GM18909 (cell line): ENCODE measurements at regions not wholly inside any gene's neighbourhood (a gene's known extent, or its start where the extent isn't known, plus 50 kb on each side); places are given as distances from the start of the nearest gene placed in this dataset.
"Not testable (repeated sequence)": the region's sequence is repeated elsewhere in the genome, so short reads cannot be mapped to it uniquely, and the experiment has no call there.

Experiments used
- ATAC-seq: cut with Tn5 transposase; IDR thresholded peaks from one replicate; pipeline ENCODE4 v1.9.1; 2021; ENCODE audit warnings: mild to moderate bottlenecking; ENCODE audit not compliant: unreplicated experiment, poor library complexity

DNA sequence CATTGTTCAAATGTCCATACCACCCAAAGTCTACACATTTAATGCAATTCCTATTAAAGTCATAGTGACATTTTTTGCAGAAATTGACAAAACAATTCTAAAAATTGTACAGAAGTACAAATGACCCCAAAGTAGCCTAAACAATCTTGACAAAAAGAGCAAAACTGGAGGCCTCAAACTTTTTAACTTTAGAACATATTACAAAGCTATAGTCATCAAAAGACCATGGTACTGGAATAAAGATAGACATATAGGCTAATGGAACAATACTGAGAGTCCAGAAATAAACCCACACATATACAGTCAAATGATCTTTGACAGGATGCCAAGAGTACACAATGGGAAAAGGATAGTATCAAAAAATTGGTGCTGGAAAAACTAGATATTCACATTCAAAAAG lies 213.2 kb upstream of the SAMSN1 start:
- ATAC-seq, result no peak

DNA sequence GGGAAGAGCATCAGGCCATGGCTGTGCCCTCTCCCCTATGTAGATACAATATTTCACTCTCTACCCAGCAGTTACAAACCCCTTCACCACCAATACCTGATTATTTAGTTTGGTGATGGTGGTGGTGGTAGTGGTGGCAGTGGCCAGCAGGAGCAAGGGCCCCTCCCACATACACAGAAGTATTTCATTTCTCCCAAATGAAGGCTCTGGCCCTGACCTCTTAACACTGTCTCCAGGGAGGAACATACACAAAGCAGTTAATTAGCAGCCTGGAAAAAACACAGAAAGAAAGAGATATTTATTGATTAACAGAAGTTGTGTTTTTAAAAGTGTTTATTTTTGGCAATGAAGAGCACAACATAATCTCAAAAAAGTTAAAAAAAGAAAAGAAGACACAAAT lies 212.7 kb upstream of the SAMSN1 start:
- no peak for ATAC-seq

DNA sequence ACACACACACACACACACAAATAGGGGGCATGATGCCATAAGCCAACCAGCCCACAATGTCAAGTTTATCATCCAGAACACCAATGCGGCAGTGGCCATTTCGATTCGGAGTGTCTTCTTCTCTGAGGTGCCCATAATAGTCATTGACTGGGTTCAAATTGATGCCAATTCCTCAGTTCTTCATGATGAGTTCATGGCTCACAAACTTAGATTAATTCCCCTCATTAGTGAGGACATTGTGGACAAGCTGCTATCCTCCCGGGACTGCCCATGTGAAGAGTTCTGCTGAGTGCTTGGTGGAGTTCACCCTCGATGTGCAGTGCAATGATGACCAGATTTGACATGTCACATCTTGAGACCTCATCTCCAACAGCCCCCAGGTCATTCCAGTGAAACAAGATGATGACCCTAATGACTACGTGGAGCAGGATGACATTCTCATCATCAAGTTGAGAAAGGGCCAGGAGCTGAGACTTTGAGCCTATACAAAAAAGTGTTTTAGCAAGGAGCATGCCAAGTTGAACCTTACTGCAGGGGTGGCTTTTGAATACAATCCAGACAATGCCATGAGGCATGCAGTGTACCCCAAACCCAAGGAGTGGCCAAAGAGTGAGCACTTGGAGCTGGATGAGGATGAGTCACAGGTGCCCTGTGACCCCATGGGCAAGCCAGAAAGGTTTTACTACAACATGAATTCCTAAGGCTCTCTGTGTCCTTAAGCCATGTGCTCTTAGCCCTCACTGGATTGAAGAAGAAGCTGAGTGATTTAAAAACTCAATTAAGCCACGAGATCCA lies 211.6 kb upstream of the SAMSN1 start:
- no peak for ATAC-seq

DNA sequence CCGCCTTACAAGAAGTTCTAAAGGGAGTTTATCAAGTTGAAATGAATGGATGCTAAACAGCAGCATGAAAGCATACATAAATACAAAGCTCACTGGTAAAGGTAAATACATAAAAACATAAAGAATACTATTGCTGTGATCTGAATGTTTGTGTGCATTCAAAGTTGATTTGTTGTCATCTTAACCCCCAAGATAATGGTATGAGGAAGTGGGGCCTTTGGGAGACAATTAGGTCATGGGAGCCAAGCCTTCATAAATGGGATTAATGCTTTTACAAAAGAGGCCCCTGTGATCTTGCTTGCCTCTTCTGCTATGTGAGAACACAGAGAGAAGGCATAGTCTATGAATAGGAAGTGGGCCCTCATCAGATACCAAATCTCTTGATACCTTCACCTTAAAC lies 209.0 kb upstream of the SAMSN1 start:
- ATAC-seq, result no peak

DNA sequence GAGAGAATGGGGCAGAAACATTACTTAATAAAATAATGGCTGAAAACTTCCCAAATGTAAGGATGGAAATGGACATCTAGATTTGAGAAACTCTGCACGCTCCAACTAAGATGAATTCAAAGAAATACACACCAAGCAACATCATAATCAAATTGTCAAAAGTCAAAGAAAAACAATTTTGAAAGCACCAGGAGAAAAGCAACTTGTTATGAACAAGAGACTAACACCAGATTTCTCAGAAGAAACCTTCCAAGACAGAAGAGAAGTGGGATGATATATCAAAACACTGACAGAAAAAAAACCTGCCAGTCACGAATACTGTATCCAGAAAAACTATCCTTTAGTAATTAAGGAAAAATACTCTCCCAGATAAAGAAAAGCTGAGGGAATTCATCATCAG lies 208.6 kb upstream of the SAMSN1 start:
- no peak for ATAC-seq

DNA sequence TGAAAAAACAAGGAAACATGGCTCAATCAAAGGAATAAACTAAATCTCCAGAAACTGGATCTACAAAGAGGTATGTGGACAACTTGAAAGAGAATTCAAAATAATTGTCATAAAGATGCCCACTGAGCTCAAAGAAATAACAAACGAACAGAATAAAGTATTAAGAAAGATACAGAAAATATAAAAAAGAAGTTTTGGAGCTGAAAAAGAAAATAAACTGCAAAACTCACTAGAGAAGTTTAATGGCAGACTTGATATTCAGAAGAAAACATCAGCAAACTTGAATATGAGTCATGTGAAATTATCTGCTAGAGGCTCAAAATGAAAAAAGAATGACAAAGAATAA lies 208.1 kb upstream of the SAMSN1 start:
- ATAC-seq, result no peak

DNA sequence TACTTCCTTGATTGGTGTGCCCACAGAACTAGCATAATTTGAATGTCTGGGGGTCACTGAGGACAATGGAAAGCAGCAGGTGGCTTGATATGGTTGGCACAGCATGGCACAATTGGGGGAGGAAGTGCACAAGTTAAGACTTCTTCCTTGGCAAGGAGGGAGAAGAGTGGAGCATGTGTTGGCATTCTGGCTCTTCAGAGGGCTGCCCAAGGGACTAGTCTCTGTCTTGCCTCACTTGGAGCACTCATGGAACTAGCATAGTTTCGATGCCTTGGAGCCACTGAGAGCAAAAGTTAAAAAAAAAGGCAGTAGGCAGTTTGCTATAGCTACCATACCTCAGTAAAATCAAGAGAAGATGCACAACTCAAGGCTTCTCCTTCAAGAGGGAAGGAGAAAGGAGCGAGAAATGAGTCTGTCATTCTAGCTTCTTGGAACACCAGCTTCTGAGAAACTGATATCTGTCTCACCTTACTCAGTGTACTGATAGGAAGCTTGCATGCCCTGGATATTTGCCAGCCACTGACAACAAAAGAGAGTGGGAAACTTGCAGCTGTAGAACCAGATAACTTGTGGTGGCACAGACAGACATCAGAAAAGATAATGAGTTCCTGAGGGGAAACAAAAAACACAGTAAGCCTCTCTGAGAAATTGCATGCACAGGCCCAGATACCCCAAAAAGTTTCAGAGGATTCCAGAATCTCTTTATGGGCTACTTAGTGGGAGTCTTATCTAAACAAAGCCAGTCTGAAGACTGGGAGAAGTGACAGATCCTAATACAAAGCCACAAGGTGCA lies 207.5 kb upstream of the SAMSN1 start:
- ATAC-seq, result no peak

DNA sequence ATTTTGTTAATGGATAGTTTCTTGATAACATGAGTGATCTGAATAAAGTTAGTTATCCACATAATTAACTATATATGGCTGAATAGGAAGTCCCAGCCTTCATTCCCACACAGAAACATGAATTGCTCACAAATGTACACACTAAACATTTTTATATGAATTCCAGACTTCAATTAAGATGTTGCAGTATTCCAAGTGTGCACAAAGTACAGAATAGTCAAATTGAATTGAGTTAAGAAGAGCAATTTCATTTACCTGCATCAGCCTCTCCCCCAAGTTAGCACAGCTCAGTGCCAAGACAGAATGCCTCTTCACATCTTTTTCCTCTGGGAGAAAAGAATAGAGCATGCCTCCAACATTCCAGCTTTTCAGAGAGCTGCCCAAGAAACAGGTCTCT lies 207.0 kb upstream of the SAMSN1 start:
- ATAC-seq, result no peak

DNA sequence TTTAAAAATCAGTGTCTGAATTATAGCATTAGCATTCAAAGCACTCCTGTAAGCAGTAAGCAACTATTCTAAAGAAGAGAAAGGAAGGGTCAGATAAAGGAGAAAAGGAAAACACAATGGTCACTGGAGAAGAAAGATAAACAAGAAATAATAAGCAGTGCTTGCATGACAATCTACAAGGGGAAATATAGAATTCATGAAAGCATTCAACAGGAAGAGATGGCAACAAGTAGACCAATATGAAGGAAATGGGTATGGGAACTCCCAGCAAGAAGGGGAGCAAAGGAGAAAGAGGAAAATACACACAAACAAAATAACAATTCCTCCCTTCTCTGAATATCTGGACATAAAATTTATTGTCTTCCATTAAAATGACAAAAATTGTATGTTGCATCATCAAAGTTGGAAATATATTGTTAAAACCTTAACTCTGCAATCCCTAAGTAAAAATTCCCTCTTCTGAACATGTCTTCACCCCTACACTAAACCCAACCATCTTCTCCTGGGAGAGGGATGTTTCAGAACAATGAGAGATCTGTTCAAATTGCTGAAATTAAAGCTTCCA lies 206.3 kb upstream of the SAMSN1 start:
- no peak for ATAC-seq

DNA sequence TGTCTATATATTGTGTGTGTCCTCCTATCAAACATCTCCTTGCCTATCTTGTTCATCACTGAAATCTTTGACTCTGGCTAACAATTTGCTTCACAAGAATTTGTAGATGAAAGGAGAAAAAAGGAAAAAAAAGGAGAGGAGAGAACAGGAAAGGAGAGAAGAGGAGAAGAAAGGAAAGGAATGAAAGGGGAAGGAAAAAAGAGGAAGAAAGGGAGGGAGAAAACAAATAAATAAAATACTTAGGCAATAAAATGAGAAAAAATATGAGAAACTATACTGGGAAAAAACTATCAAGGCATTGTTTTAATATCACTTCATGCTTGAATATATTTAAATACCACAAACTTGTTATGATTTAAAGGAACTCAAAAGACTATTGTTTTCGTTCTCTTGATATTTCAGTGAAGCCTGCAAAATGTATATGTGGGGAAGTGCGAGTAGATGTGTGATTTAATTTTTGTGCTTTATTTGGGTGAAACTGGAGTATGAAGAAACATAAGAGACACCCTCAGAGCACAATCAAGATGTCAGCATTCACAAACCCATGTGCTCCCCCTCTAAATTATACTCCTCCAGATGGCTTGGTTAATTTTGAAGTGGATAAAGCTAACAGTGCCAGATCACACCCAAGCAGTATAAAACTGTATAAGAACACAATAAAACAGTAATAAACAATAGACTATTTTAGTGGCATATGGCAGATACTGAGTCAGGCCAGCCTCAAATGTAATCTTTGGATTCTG lies 205.7 kb upstream of the SAMSN1 start:
- no peak for ATAC-seq

DNA sequence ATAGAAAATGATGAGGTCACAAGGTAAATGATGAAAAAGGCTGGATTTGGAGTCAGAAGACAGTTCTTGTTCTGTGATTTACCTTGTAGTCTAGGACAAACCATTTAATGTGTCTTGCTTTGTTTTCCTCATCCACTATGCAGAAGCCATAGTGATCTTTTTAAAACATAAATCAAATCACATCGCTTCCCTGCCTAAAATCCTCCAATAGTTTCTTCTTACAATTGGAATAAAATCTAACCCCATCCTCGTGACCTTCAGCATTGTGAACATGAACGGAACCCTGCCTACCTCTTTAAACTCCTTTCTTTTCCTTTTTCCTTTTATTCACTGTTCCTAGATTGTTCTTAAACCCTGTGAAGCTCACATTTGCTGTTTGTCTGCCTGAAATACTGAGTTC lies 204.9 kb upstream of the SAMSN1 start:
- no peak for ATAC-seq

DNA sequence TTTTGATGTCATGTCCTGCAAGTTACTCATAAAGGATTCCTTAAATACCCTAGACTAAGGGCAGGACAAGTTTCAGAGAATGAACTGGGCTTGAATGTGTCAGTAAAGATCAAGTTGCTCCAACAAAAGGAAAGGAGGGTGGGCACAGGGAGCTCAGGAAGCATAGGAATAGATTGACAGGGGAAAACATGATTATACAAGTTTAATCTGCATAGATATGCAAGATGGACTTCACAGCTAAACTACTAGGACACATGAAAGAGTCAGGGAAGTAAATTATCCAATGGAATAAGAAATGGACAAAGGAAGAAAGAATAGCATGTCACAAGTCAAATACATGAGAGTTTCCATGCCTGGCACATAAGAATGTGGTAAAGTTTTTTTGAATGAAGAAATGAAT lies 203.9 kb upstream of the SAMSN1 start:
- ATAC-seq, result no peak

DNA sequence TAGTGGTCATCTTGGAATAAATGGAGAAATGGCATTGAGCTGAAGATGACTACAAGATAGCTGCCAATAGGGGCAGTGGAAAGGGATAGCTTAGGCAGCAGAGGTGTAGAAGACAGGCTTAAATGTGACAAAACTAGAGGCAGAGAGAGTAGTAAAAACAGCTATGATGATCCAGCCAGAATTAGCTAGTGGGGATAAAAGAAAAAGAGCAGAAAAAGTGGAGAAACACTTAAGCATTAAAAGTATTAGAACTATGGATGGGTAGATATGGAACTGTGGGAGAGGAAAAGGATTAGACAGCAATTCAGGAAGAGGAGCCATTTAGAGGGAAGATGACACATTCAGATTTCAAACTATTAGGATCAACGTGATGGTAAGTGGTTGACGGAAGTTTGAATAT lies 202.5 kb upstream of the SAMSN1 start:
- ATAC-seq, result no peak

DNA sequence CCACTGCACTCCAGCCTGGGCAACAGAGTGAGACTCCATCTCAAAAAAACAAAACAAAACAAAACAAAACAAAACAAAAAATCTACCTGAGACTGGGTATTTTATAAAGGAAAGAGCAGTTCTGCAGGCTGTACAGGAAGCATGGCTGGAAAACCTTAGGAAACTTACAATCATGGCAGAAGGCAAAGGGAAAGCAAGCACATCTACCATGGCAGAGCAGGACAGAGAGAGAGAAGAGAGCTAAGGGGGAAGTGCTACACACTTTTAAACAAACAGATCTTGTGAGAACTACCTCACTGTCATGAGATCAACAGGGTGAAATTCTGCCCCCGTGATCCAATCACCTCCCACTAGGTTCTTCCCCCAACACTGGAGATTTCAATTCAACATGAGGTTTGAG lies 198.3 kb upstream of the SAMSN1 start:
- ATAC-seq, result no peak

DNA sequence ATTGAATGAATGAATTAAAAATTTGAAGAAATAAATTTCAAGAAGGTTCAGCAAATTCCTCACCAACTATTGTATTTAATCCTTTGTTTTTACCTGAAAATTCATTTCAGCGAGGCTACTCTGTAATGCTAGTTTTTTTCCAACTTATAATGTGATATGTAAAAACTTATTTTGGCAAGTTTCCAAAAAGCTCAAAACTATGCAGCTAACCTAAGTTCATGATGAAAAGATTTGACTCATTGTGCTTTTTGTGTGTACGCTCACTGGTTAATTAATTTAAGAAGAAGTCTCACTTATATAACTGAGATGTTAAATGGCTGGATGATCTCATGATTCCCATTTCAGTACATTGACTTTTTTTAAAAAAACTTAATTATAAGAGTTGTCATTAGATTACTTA lies 196.0 kb upstream of the SAMSN1 start:
- ATAC-seq, result no peak

DNA sequence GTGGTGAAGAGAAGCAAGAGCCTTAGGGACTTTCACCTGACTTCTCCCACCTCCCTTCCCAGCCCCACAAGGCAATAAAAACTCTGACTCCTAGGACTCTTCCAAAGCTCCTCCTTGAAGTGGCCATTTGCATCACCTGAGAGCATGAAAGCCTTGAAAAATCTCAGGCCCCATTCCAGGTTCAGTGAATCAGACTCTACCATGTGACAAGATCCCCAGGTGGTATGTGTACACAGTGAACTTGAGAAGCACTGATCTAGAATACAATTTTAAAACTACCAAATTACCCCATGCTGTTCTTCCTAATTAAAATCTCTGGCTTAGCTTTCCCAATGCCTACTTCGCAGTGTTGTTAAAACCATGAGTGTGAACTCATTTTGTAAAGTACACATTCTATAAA lies 195.1 kb upstream of the SAMSN1 start:
- ATAC-seq, result no peak

DNA sequence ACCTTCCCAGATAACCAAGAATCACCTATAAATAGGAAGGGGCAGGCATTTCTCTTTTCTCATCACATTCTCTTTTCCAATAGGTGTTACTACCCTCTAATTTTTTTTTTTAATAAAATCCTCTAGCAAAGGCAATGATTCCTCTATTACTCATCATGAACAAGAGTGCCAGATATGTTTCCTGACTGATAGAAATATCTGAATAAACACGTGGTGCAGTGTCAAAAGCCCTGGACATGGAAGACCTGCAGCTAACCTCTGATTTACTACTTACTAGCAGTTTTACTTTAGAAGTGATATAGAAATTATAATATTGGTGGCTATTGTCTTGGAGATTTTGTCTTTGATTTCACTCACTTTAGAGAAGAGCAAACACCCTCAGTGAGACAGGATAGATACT lies 194.6 kb upstream of the SAMSN1 start:
- no peak for ATAC-seq

DNA sequence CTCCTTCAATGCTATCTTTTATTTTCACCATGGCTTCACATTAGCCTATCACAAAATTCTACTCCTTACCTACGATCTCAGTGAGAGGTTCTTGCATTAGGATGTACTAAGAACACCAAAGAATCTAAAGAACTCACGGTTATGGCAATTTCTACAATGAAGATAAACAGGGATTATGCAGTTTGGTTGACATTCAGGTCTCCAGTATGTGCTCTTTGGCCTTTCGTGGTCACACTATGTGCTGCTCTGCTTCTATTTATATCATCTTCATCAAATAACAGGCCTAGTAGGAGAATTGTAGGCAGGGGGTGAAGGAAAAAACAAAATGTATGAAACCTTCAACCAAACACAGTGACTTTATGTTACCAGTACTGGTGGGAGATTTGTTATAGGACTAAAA lies 194.0 kb upstream of the SAMSN1 start:
- no peak for ATAC-seq

DNA sequence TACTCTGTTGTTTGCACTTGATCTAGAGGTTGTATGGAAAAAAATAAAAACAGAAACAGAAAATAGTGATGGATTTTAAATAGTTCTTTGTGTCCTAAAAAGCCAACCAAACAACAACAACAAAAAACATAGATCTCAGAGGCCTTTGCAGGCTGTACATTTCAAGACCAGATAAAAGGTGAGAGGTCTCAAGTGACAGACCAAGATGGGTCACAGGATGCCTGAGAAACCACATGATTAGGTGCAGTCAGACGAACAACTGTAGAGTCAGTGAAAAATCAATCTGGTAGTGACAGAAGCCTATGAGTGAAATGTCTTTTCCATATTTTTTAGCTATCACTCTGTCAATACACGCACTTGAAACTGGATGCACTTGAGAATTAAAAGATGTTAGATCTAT lies 193.5 kb upstream of the SAMSN1 start:
- no peak for ATAC-seq

DNA sequence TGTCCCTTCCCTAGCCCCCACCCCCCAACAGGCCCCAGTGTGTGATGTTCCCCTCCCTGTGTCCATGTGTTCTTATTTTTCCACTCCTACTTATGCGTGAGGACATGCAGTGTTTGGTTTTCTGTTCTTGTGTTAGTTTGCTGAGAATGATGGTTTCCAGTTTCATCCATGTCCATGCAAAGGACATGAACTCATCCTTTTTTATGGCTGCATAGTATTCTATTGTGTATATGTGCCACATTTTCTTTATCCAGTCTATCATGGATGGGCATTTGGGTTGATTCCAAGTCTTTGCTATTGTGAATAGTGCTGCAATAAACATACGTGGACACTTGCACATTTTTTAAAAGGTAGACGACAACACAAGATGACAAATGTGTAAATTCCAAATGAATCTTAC lies 192.5 kb upstream of the SAMSN1 start:
- ATAC-seq, result not testable (repeated sequence)

DNA sequence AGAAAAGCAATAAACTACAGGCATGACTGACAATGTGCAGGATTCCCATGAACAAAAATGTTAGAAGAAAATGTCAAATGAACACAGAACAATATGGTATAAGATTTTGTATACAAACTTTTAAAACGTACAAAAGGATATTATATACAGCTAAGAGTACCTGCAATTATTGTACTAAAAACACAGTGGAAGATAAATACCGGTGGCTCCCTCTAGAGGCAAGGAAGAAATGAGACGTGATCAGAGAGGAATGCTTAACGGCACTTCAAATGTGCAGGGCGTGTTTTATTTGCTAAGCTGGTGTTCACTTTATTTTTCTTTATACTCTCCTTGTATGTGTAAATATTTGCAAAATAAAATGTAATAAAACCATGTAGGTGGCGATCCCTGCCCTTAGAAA lies 191.8 kb upstream of the SAMSN1 start:
- ATAC-seq, result peak; percentile 56
